SK-N-SH treated with all-trans-retinoic acid at 6 μM for 48 hours (cell line): ENCODE measurements at regions not wholly inside any gene's neighbourhood (a gene's known extent, or its start where the extent isn't known, plus 50 kb on each side); places are given as distances from the start of the nearest gene placed in this dataset.

Source experiments
- ATAC-seq: fragments of 200-7000 bp; cut with Tn5 transposase; 3 replicates; pipeline ENCODE4 v1.9.1; 2020; ENCODE audit warnings: mild to moderate bottlenecking, moderate library complexity
- ARNTL ChIP-seq: fragments of 450-650 bp; formaldehyde crosslinking; IDR thresholded peaks from 2 replicates; pipeline ENCODE4 v1.5.0; 2020; ENCODE audit warnings: low read depth, mild to moderate bottlenecking, moderate library complexity, borderline replicate concordance
- CSRNP3 ChIP-seq: fragments of 250-450 bp; sonication (Bioruptor Pico); IDR thresholded peaks from 2 replicates; pipeline ENCODE4 v1.5.1; 2021; ENCODE audit warnings: mild to moderate bottlenecking, moderate library complexity
- ISL1 ChIP-seq: fragments of 250-450 bp; sonication (Bioruptor Pico); IDR thresholded peaks from 2 replicates; pipeline ENCODE4 v2.1.2; 2022; ENCODE audit warnings: mild to moderate bottlenecking, moderate library complexity
- PATZ1 ChIP-seq: fragments of 250-450 bp; sonication (Bioruptor Pico); IDR thresholded peaks from 2 replicates; pipeline ENCODE4 v1.8.0; 2020; ENCODE audit warnings: mild to moderate bottlenecking, moderate library complexity, borderline replicate concordance
- POU6F1 ChIP-seq: fragments of 250-450 bp; sonication (Bioruptor Pico); IDR thresholded peaks from 2 replicates; pipeline ENCODE4 v1.8.0; 2021; ENCODE audit warnings: low read depth, mild to moderate bottlenecking, moderate library complexity, borderline replicate concordance
- PPARA ChIP-seq: fragments of 250-450 bp; sonication (Bioruptor Pico); IDR thresholded peaks from 2 replicates; pipeline ENCODE4 v1.5.0; 2020; ENCODE audit warnings: mild to moderate bottlenecking, borderline replicate concordance
- SNAI2 ChIP-seq: fragments of 250-450 bp; sonication (Bioruptor Pico); IDR thresholded peaks from 2 replicates; pipeline ENCODE4 v1.5.0; 2020; ENCODE audit warnings: mild to moderate bottlenecking, moderate library complexity
- TSHZ2 ChIP-seq: fragments of 250-450 bp; sonication (Bioruptor Pico); IDR thresholded peaks from 2 replicates; pipeline ENCODE4 v1.5.0; 2020; ENCODE audit warnings: mild to moderate bottlenecking, moderate library complexity
- ZC3H10 ChIP-seq: fragments of 250-450 bp; sonication (Bioruptor Pico); IDR thresholded peaks from 2 replicates; pipeline ENCODE4 v1.5.1; 2021; ENCODE audit warnings: mild to moderate bottlenecking, moderate library complexity
- ZFP3 ChIP-seq: fragments of 250-450 bp; sonication (Bioruptor Pico); IDR thresholded peaks from 2 replicates; pipeline ENCODE4 v1.5.0; 2020; ENCODE audit warnings: mild to moderate bottlenecking, moderate library complexity
- ZFP30 ChIP-seq: fragments of 450-650 bp; formaldehyde crosslinking; IDR thresholded peaks from 2 replicates; pipeline ENCODE4 v1.5.0; 2022; ENCODE audit warnings: mild to moderate bottlenecking, moderate library complexity
- ZNF565 ChIP-seq: fragments of 450-650 bp; formaldehyde crosslinking; conservative IDR thresholded peaks from 2 replicates; pipeline ENCODE4 v1.5.0; 2020; ENCODE audit warnings: low read depth, mild to moderate bottlenecking, moderate library complexity
- ZNF70 ChIP-seq: fragments of 450-650 bp; formaldehyde crosslinking; IDR thresholded peaks from 2 replicates; pipeline ENCODE4 v1.5.0; 2020; ENCODE audit warnings: mild to moderate bottlenecking, moderate library complexity

GRCh38 chr3:28033059-28033784, 208.2 kb upstream of the CMC1 start (continued):
- TF ChIP-seq TSHZ2 (CRISPR knock-in tag) (no peak), PATZ1 (CRISPR knock-in tag) (no peak), ZFP3 (CRISPR knock-in tag) (no peak), ZNF70 (CRISPR knock-in tag) (no peak)

- no peak for TF ChIP-seq PATZ1 (CRISPR knock-in tag)
- ATAC-seq, result no peak
Observed at GRCh38 chr3:28036599-28037575, 204.5 kb upstream of the CMC1 start.

GRCh38 chr3:28039234-28039633, 202.2 kb upstream of the CMC1 start:
- TF ChIP-seq SNAI2 (CRISPR knock-in tag), result no peak
- TF ChIP-seq CSRNP3, result no peak
- TF ChIP-seq PPARA, result no peak
- no peak for TF ChIP-seq ZNF565
- TF ChIP-seq POU6F1 (CRISPR knock-in tag), result no peak
- TF ChIP-seq ZFP30 (CRISPR knock-in tag), result no peak
- TF ChIP-seq PATZ1 (CRISPR knock-in tag), result no peak
- no peak for TF ChIP-seq TSHZ2 (CRISPR knock-in tag)
- no peak for TF ChIP-seq ISL1 (CRISPR knock-in tag)
- TF ChIP-seq ZC3H10 (CRISPR knock-in tag), result no peak
- no peak for TF ChIP-seq ARNTL
- TF ChIP-seq, all 23 proteins: peak for 0

More at GRCh38 chr3:28039234-28039633, 202.2 kb upstream of the CMC1 start:
- ATAC-seq, result no peak
